CD1c-positive myeloid dendritic cell (primary cell): ENCODE measurements at regions not wholly inside any gene's neighbourhood (a gene's known extent, or its start where the extent isn't known, plus 50 kb on each side); places are given as distances from the start of the nearest gene placed in this dataset.

Experiments used
- DNase-seq: peaks from one replicate; pipeline ENCODE4 v3.0.0-alpha.2; 2016; ENCODE audit errors: extremely low spot score

DNA sequence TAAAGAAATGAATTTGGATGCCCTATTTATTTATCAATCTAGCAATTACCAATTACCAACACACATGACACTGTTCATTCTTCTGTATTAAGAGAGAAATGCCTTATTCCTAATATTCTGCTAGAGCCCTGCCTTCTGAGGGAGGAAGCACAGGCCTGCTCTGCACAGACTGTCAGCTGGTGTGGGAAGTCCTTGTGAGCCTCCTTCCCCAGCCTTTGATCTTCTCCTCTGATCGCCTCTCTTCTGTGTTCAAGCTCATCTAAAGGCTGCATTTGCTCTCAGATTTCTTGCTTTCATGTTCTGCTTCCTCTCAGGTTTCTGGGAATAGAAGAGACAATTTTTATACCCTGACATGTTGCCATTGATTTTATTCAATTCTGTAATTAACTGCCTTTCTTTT, 290.6 kb upstream of the UMPS start:
- DNase-seq: no peak

DNA sequence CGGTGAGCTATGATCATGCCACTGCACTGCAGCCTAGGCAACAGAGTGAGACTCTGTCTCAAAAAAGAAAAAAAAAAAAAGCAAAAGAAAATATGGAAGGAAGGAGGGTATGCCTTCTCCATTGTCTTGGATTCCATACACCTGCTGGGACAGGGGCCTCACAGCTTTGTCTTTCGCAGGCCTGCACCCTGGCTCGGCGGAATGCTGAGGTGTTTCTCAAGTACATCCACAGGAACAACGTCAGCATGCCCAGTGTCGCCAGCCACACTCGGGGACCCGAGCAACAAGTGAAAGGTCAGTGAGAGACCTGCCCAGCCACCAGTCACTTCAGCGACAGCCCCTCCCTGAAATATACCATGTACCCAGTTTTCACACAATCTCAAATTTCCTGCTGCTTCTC, 288.5 kb upstream of the UMPS start:
- no peak for DNase-seq

DNA sequence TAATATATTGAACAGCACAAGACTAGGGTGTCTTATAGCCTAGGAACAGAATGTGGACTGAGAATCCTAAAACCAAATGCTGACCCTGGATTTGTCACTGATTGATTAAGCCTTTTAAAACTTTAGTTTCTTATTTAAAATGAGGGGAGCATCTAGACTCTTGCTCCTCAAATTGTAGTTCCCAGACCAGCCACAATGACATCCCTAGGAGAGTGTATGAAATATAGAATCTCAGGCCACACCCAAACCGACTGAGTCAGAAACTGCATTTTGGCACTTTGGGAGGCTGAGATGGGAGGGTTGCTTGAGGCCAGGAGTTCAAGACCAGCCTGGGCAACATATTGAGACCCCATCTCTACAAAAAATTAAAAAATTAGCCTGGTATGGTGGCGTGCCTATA, 287.8 kb upstream of the UMPS start:
- DNase-seq: no peak

DNA sequence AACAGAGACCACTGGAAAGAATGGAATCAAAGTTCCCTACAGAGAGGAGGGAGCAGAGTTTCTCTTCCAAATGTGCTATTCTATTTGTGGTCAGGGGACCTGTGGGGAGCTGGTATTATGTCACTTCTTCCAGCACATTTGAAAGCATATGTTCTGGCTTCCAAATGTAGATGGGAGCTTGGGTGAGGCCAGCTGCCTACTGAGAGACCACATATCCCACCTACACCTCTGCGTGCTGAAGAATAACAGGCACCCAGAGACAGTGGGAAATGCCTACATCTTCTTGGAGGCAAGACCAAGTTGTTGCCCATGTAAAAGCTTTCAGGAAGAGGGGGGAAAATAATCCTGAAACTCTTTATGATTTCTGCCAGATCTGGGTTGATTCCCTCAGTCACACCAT, 286.8 kb upstream of the UMPS start:
- no peak for DNase-seq

DNA sequence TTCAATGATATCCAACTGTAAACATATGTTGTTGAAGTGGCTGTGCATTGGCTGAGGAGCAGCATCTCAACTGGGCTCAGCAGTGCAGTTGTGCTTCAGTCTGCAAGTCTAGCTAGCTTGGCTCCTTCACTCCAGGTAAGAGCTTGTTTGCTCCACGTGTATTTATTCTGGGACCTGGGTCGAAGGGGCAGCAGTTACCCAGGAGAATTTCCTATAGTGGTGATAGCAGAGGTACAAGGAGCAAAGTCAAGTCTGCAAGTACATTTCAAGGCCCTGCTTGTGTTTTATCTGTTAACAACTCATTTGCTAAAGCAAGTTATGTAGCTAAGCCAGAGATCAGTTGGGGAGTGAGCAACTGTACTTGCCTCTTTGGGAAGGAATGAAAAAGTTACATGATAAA, 286.2 kb upstream of the UMPS start:
- no peak for DNase-seq

DNA sequence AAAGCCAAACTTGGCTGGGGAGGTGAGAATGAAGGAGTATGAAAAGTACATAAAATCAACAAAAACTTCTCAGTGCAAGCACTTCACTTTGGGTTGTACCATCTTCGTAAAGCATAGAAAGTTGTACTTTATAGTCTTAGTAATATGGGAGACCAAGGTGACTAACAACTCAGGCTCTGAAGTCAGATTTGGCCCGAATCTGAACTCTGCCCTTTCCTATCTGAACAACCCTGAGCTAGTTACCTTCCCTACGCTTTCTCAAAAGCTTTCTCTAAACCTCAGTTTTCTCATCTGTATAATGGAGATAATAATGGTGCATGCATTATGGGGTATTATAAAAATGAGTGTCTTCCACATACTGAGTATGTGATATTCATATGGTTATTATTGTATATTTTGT, 285.4 kb upstream of the UMPS start:
- no peak for DNase-seq

DNA sequence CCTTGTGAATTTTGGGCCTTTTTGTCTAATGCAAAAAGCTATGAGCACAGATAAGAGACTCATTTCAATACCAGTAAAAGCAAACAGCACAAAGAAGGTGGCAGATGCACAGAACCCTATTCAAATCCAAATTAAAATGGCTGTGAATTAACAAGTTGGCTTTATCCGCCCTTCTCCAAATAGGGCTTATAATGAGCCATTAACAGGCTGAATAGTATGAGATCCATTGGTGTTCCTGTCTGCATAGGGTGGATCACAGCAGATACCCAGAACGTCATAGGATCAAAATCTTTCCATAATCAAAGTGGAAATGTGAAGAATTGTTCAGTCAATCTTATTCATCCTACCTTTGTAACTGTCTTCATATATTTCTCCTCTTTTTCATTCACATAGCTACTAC, 282.4 kb upstream of the UMPS start:
- no peak for DNase-seq

DNA sequence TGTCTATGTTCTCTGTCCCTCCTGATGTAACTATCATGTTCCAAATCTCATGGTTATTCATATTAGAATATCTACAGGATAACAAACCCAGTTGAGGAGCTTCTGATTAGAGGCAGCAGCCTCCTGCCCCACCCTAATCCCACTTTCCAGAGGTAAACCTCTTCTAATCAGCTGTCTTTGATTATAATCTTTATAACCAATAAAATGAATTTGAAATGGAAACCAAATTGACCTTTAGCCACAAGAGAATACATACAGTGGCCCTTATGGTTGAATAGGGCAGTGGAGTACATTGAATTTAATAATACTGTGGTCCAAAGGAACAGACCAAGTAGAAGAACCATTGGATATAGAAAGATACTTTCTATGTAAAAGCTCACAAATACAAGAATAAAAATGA, 281.3 kb upstream of the UMPS start:
- no peak for DNase-seq

DNA sequence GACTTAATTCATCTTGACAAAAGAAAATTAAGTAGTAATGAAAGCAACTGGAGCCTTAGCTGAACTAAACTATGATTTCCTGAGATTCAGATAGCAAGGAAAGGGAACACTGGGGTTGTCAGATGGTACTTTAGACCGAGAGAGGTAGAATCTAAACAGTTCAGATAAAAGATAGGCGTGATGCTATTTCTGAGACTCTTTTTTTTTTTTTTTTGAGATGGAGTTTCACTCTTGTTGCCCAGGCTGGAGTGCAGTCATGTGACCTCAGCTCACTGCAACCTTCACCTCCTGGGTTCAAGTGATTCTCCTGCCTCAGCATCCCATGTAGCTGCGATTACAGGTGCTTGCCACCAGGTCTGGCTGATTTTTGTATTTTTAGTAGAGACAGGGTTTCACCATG, 279.9 kb upstream of the UMPS start:
- DNase-seq: no peak

DNA sequence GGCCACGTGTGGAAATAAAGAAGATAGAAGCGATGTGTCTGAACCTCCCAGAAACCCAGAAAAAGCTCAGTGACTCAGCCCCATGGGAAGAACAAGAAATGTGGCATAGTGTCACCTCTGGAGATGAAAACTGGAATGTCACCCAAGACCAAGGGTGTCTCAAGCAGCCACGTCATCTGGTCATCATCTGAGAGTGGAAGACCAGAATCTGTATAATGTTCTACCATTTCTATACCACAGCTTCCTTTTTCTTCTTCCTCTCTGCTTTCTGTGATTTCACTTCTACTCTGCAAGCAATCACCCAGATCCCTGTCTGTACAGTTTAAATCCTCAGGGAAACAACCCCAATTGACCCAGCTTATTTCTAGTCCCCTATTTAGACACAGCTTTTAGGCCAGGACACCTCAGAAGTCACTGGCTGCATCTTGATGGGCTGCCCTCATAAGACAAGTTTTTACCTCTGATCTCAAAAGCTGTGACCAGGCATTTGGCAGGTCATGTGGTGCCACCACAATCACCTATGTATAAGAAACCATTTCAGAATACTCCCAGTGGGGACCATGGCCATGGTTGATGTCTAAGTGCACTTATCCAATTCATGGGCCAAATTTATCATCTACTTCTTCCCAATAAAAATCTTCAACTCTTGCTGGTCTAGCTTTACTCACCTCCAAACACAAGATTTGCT, 278.5 kb upstream of the UMPS start:
- DNase-seq: no peak

DNA sequence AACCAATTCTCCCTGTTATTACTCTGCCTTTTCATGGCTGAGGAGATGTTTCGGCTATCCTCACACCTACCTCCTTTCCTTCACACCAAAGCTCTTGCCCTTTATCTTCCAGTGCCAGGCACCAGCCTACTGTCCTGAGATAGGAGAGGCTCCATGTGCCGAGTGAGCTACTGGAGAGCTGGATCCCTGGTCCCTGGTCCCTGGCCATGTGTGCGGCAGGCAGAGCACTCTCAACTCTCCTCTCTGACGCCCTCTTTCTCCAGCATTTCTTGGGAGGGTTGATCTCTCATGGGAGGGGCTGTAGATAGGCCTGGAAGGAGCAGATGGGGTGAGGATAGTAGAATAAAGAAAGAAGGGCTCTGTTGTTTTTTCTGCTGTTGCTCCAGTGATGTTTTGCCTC, 277.1 kb upstream of the UMPS start:
- no peak for DNase-seq

DNA sequence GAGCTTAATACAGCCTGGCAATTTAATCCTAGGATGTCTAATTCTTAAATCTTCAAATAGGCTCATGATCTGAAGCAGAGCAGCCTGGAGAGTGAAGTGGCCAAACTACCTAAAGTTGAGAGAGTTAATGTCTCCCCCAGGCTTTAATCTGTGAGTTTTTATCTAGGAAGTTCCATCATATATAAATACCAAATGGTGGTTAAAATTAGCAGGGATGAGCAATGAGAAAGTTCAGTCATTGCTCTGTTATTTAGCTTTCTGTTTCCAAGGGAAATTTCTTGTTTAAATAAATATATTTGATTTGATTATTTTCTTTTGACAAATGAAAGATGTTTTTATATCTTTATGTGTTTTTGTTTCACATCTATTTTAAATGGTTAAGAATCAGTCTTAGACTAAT, 274.4 kb upstream of the UMPS start:
- DNase-seq: no peak

DNA sequence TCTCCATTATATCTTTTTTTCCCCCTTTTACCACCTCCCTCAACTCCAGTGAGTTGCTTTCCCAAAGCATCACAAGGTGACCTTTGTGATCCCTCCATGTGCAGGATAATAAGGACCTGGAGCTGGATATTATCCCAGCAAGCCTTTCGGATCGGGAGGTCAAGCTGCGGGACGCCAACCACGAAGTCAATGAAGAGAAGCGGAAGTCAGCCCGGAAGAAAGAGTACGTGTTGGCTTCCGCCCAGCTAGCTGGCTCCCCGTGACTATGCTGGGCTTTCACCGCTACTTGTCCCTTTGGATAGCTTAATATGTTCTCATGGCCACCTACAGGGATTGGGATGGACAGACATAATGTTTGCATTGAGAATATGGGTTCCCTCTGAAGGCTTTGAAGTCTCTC, 273.7 kb upstream of the UMPS start:
- no peak for DNase-seq

DNA sequence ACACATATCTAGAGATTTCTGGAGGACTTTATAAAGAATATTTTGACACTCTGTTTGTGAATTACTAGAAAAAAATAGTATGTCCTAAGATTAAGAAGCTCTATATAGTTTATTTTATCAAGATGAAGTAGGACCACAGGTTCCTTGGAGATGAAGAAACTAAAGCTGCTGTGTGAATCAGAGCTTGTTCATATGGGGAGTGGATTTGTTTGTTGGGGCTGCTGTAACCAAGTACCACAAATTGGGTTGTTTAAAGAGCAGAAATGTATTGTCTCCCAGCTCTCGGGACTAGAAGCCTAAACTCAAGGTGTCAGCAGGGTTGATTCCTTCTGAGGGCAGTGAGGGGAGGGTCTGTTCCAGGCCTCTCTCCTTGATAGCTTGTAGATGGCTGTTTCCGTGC, 270.6 kb upstream of the UMPS start:
- no peak for DNase-seq

DNA sequence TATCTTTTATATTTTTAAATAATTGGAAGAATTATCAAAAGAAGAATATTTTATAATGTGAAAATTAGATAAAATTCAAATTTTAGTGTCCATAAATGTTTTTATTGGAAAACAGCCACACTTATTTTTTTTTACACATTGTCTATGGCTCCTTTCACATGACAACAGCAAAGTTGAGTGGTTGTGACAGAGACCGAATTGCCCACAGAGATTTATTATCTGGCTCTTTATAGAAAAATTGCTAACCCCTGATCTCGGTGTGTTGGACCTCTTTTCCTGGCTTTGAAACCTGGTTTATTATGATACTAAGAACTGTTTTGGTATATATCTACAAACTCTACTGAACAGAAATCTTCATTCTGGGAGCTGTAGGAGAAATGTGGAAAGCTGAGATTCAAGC, 269.1 kb upstream of the UMPS start:
- no peak for DNase-seq

DNA sequence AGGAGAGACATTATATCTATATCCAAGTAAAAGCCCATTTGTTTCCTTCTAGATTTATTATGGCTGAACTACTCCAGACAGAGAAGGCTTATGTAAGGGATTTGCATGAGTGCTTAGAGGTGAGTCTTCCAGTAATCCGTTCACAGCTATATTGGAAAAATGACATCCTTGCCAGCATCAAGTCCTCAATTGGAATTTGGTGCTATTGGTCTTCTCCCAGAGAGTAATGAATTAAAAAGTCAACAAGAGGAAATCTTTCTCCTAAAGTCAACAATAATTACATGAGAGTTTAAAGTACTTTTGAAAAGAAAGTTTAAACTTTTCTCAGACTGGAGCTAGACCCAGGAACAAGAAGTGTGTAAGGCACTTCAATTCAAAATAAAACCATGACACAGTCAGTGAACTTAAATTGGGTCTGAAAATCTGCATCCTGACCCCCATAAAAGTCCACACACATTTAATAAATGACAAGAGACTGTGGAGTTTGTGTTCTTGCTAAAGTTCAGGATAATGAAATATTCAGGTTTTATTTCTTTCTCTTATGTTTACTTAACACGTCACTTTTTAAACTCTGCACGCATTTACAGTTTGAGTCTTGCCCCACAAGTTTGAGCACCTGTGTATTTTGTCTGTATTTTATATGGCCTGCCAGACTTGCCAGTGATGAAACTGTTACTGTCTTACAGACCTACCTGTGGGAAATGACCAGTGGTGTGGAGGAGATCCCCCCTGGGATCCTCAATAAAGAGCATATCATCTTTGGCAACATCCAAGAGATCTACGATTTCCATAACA, 268.2 kb upstream of the UMPS start:
- no peak for DNase-seq

DNA sequence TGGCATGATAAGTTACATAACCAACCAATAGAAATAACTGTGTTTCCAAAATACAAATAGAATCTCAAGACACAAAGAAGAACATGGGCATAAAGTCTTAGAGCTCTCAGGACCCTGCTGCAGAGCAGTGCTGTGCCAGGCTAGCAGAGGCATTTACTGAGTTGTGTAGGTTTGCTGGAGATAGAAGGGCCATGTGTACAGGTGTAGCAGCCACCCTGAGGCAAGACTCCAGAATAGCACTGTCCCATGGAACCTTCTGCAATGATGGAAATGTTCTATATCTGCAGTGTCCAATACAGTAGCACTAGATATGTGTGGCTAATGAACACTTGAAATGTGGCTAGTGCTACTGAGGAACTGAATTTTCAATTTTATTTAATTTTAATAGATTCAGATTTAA, 267.0 kb upstream of the UMPS start:
- DNase-seq: no peak

DNA sequence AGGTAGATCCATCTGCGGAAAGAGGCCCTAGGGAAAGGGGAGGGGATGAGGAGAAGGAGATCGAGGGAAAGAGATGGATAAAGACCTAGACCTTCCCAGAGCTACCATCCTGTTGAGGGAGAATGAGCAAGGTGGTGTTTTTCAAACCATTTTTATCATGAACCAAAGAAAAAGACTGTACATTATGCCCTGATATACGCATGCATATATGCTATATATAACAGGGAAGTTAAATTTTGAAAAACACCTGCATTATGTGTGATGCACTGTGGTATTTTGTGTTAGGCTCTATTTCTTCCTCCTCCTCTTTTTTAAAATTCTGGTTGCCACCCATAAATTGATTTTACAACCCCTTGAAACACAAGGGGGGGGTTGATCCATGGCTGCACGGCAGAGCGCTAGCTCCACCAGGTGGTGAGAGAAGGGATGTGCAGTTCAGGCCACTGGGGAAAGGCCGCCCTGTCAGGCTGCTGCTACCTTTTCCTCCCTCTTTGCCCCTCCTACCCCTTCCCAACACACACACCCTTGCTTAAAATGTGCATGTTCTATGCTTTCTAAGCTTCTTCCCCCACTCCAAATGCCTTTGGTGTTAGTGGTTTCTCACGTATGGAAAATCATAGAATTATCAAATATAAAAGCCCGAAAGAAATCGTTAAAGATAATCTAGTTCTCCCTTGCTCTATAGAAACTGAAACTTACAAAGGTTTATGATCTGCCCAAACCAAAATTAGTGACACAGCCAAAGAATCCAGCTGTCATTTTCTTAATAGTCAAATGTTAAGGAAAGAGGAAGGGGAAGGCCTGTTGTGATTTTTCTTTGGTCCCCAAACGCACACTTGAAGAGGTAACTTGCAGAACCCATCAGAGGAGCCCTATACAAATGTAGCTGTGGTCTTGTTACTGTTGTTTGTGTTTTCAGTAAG, 262.0 kb upstream of the UMPS start:
- DNase-seq: peak; percentile 19

DNA sequence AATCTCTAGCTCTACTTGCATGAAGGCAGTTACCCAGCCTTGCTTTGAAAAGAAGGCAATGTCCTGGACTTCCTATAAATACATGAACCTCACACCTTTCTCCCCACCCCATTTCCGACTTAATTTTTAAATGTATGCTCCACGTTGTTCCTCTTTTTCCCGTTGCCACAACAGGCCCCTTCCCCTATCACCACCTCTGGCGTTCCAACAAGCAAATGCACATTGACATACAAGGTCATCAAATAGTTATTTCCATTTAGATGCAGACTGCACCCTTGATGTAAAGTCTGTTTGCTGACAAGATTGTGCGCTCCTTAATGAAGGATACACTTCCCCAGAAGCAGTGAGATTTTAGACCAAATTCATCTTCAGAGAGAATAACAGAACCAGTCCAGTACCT, 260.7 kb upstream of the UMPS start:
- no peak for DNase-seq

DNA sequence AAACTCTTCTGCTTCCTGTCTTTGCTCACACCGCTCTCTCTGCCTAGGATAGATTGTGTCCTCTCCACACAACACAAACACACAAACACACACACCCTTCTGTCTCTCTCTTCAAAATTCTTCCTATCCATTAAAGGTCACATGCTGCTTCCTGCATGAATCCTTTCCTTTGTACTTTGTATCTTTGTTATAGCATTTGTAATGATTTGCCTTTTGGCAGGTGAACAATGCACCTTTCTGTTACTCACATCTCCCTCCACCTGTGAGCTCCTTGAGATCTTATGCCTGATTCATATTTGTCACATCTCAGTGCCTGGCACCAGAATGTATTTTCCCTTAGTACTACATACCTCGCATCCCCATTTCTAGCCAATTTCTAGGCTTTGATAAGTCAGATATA, 251.4 kb upstream of the UMPS start:
- DNase-seq: no peak

DNA sequence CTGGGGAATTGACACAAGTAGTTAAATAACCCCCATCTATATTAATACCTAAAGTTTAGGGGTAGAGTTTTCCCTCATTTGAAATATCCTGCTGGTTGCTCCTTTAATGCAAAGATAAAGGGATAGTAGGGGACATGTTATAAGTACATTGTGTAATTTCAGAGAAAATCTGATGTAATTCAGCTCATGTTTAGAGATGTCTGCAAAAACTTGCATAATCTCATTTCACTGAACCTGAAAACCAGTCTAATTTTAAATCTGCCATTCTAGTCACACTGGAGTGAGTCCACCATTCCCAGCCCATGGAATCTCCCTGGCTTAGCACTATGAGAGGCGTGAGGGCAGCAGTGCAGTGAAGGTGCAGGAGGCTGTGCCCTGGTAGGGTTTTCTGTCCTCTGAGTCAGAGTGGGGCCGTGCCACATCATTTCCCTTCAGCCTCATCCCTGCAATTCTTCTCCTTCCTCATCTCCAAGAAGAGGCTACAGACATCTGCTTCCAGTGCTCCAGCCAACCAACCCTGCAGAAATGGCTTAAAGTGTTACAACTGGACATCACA, 246.3 kb upstream of the UMPS start:
- no peak for DNase-seq

DNA sequence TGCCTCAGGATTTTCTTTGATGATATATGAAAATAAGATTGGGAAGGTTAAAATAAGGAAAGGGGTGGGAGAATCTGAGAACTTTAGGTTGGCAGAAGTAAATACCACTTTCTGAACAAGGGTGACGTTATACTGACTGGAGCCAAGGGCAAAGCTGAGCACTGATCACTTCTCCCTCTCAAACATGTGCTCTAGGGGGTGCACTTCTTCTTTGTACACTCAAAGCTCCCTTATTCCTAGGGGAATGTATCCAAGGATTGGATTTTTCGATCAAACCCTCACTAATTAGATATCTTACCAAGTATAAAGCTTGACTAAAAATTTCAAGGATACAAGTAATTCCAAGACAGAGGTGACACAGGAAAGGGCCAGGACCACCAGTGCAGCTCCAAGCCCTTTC, 243.9 kb upstream of the UMPS start:
- no peak for DNase-seq
